ENCODE measurements at regions not wholly inside any gene's neighbourhood (a gene's known extent, or its start where the extent isn't known, plus 50 kb on each side); places are given as distances from the start of the nearest gene placed in this dataset.

DNA sequence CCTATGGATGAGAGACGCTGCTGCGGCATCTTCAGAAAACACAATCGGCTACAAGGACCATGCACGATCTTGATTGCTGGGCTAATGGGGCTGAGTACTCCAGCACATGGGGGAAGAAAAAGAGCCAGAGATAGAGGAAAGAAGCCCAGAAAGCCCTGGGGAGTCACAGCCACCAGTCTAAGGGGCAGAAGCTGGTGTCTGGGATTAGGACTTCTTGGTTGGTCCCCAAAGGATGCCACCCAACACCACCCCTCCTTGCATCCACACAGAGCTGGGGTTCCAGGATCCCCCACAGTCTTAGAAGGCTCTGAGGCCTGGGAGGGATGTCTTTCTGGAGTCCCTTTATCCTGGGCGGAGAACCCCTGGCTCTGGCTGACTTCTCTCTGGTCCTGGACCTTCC lies 98.4 kb upstream of the TARDBP start:
- no peak for DNase-seq (ENCODE audit: low spot score in 2 of 2, unreplicated experiment in 2 of 2)
- H3K9me3 Mint-ChIP-seq: no peaks in the 10 kb centered on the region
- TF ChIP-seq, protein P1, sequence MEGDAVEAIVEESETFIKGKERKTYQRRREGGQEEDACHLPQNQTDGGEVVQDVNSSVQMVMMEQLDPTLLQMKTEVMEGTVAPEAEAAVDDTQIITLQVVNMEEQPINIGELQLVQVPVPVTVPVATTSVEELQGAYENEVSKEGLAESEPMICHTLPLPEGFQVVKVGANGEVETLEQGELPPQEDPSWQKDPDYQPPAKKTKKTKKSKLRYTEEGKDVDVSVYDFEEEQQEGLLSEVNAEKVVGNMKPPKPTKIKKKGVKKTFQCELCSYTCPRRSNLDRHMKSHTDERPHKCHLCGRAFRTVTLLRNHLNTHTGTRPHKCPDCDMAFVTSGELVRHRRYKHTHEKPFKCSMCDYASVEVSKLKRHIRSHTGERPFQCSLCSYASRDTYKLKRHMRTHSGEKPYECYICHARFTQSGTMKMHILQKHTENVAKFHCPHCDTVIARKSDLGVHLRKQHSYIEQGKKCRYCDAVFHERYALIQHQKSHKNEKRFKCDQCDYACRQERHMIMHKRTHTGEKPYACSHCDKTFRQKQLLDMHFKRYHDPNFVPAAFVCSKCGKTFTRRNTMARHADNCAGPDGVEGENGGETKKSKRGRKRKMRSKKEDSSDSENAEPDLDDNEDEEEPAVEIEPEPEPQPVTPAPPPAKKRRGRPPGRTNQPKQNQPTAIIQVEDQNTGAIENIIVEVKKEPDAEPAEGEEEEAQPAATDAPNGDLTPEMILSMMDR (IDR thresholded peaks at IDR 0.05; ENCODE audit: unreplicated experiment): no peak
- H3K4me3 Mint-ChIP-seq: no peak overlapping the region
- H3K4me1 Mint-ChIP-seq: peaks cover 10% of the 10 kb centered on the region
- H3K27me3 Mint-ChIP-seq (ENCODE audit: low read depth): peaks cover 5% of the 10 kb centered on the region
- no peaks in the 10 kb centered on the region for H3K36me3 Mint-ChIP-seq
- no peak overlapping the region for H3K27ac Mint-ChIP-seq

DNA sequence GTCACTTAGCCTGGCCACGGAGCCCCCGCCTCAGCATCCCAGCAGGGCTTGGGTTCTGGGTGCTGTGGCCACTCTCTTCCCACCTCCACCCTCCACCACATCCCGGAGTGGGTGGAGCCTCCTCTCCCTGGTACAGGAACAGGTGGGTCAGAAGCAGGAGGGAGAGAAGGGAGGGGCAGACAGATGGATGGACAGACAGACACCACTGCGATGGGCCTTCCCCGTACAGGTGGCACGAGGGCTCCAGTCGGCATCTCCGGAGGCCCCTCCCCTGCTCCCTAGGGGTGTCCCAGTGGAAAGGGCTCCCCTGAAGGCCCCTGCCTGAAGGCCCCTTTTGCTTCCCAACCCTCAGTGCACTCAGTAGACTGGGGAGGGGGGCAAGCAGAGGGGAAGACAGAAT lies 96.9 kb upstream of the TARDBP start:
- no peaks in the 10 kb centered on the region for H3K36me3 Mint-ChIP-seq
- peaks cover 5% of the 10 kb centered on the region for H3K27me3 Mint-ChIP-seq (ENCODE audit: low read depth)
- TF ChIP-seq, protein P1 (IDR thresholded peaks at IDR 0.05; ENCODE audit: unreplicated experiment): no peak
- peaks cover 9% of the 10 kb centered on the region for H3K4me1 Mint-ChIP-seq
- no peak overlapping the region for H3K4me3 Mint-ChIP-seq
- H3K9me3 Mint-ChIP-seq: no peaks in the 10 kb centered on the region
- H3K27ac Mint-ChIP-seq: no peak overlapping the region
- no peak for DNase-seq (ENCODE audit: low spot score in 2 of 2, unreplicated experiment in 2 of 2)

DNA sequence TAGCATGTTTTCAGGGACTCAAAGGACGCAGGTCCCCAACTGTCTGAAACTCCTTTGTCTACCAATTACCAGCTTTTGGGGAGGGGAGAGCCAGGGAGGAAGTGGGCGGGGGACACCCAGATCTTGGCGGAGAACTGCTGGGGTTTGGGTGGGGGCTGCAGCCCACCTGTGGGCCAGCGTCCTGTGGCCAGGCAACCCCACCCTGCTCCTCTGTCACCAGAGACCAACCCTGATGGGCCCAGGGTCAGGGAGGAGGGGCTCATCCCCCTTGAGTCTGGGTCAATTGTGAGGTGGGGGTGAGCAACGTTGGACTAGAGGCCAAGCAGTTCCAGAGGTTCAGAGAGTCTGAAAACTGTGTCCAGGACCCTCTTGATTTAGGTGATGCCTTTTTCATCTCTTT lies 96.1 kb upstream of the TARDBP start:
- H3K4me3 Mint-ChIP-seq: no peak overlapping the region
- H3K27me3 Mint-ChIP-seq (ENCODE audit: low read depth): peaks cover 5% of the 10 kb centered on the region
- peaks cover 5% of the 10 kb centered on the region for H3K4me1 Mint-ChIP-seq
- no peak for DNase-seq (ENCODE audit: low spot score in 2 of 2, unreplicated experiment in 2 of 2)
- TF ChIP-seq, protein P1 (IDR thresholded peaks at IDR 0.05; ENCODE audit: unreplicated experiment): no peak
- no peak overlapping the region for H3K27ac Mint-ChIP-seq
- no peaks in the 10 kb centered on the region for H3K9me3 Mint-ChIP-seq
- no peaks in the 10 kb centered on the region for H3K36me3 Mint-ChIP-seq

DNA sequence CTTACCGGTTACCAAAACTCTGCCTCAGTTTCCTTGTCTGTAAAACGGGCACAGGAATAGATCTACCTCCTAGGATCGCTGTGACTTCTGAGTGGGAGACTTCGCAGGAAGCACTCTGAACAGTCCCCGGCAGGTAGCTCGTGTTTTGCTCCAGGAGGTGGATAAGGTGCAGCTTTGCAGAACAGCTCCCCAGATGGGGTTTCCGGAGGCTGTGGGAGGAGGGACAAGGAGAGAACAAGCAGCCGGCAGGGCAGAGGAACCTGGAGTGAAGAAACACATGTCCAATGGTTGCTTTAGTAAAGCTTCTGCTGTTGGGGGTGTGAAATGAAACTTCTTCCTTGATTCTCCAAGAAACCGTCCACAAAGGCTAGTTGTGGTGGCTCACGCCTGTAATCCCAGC lies 95.5 kb upstream of the TARDBP start:
- DNase-seq (ENCODE audit: low spot score in 2 of 2, unreplicated experiment in 2 of 2): no peak
- no peak overlapping the region for H3K27ac Mint-ChIP-seq

DNA sequence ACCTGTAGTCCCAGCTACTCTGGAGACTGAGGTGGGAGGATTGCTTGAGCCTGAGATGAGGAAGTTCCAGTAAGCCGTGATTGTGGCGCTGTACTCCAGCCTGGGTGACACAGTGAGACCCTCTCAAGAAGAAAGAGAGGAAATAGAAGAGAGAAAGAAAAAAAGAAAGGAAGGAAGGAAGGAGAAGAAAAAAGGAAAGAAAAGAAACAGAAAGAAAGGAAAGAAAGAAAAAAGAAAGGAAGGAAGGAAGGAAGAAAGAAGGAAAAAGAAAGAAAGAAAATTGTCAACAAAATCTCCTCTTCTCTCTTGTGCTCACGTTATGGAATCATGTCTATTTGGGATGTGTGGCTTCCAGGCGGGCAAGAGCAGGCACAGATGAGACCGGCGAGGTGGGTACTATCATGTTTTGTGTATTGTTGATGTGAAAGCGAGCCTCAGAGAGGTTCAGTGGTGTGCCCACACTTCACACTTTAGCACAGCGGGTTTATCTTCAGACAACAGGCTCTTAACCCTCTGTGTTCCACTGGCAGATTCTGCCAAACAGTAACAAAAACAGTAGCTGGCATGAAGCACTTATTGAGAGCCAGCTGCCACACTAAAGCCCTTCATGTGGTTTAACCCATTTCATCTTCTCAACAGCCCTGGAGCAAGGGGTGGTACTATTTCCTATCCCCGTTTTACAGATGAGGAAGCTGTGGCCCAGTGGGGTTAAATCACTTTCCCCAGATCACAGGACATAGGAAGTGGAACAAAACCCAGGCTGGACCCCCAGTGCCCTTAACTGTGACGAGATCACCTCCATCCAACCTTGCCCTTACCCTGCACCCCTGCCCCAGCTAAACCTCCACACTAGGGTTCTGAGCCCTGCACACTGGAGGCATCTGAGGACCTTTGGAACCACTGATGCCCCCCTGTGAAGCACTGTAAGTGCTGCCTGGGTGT lies 94.7 kb upstream of the TARDBP start:
- Mint-ChIP-seq H3K4me1 (peaks cover 5% of the 10 kb centered on the region), H3K9me3 (no peaks in the 10 kb centered on the region), H3K27me3 (ENCODE audit: low read depth) (peaks cover 5% of the 10 kb centered on the region), H3K36me3 (no peaks in the 10 kb centered on the region), H3K4me3 (no peak overlapping the region), H3K27ac (no peak overlapping the region)
- DNase-seq (ENCODE audit: low spot score in 2 of 2, unreplicated experiment in 2 of 2): no peak
- TF ChIP-seq, protein P1 (IDR thresholded peaks at IDR 0.05; ENCODE audit: unreplicated experiment): no peak

More for the DNA sequence above, 95.5 kb upstream of the TARDBP start:
- Mint-ChIP-seq H3K4me3 (no peak overlapping the region), H3K9me3 (no peaks in the 10 kb centered on the region), H3K27me3 (ENCODE audit: low read depth) (peaks cover 5% of the 10 kb centered on the region), H3K4me1 (peaks cover 5% of the 10 kb centered on the region), H3K36me3 (no peaks in the 10 kb centered on the region)
- TF ChIP-seq, protein P1 (IDR thresholded peaks at IDR 0.05; ENCODE audit: unreplicated experiment): no peak

Measured in mesothelial cell of epicardium (in vitro differentiated cells).